Neuronal stem cell (in vitro differentiated cells): ENCODE measurements at regions not wholly inside any gene's neighbourhood (a gene's known extent, or its start where the extent isn't known, plus 50 kb on each side); places are given as distances from the start of the nearest gene placed in this dataset.

Experiments used
- DNase-seq: peaks from one replicate; pipeline ENCODE4 v3.0.0-alpha.2; 2013; ENCODE audit warnings: low spot score
- H2AFZ ChIP-seq: one replicate; pipeline ENCODE4 v1.6.1; 2013; ENCODE audit warnings: mild to moderate bottlenecking, low read length, inconsistent platforms
- H2AK5ac ChIP-seq: 2 replicates; pipeline ENCODE4 v1.6.1; 2013; ENCODE audit warnings: low read depth, mild to moderate bottlenecking, inconsistent platforms, low read length, moderate library complexity, mixed read lengths
- H2BK120ac ChIP-seq: 2 replicates; pipeline ENCODE4 v1.6.1; 2013; ENCODE audit warnings: low read depth, mild to moderate bottlenecking, inconsistent platforms, low read length, moderate library complexity, mixed read lengths
- H2BK12ac ChIP-seq: one replicate; pipeline ENCODE4 v1.6.1; 2013; ENCODE audit warnings: low read length, inconsistent platforms
- H2BK15ac ChIP-seq: 2 replicates; pipeline ENCODE4 v1.6.1; 2013; ENCODE audit warnings: mild to moderate bottlenecking, low read length, inconsistent platforms, mixed read lengths
- H2BK5ac ChIP-seq: one replicate; pipeline ENCODE4 v1.6.1; 2013; ENCODE audit warnings: inconsistent platforms, mild to moderate bottlenecking, low read length, moderate library complexity
- H3K14ac ChIP-seq: one replicate; pipeline ENCODE4 v1.6.1; 2013; ENCODE audit warnings: low read length, inconsistent platforms
- H3K18ac ChIP-seq: 2 replicates; pipeline ENCODE4 v1.6.1; 2013; ENCODE audit warnings: low read length, inconsistent platforms
- H3K23ac ChIP-seq: 2 replicates; pipeline ENCODE4 v1.6.1; 2013; ENCODE audit warnings: low read depth, mild to moderate bottlenecking, mixed read lengths, low read length, inconsistent platforms; ENCODE audit not compliant: poor library complexity
- H3K27ac ChIP-seq: replicated peaks from 3 replicates; pipeline ENCODE4 v1.5.1; 2013; ENCODE audit warnings: low read length, inconsistent platforms
- H3K27me3 ChIP-seq, 3 experiments: 2 replicates each; pipeline ENCODE4 v1.6.1; 2013; ENCODE audit warnings: low read length in 3 of 3, mild to moderate bottlenecking in 2 of 3, inconsistent platforms in 1 of 3, low read depth in 1 of 3, mixed read lengths in 1 of 3, moderate library complexity in 1 of 3; ENCODE audit not compliant: control insufficient read depth in 3 of 3, insufficient read depth in 3 of 3
- H3K36me3 ChIP-seq, 2 donors: replicated peaks in 1 of 2; 2 replicates each; pipeline ENCODE4 v1.6.1; 2013; ENCODE audit warnings: low read length in 2 of 2; ENCODE audit not compliant: control insufficient read depth in 2 of 2, insufficient read depth in 2 of 2
- H3K4ac ChIP-seq: 2 replicates; pipeline ENCODE4 v1.6.1; 2013; ENCODE audit warnings: inconsistent platforms, mild to moderate bottlenecking, low read length, moderate library complexity
- H3K4me1 ChIP-seq, 2 donors: 1 replicate in 1 of 2; 2 replicates in 1 of 2; pipeline ENCODE4 v1.6.1; 2013; ENCODE audit warnings: low read length in 2 of 2, low read depth in 1 of 2; ENCODE audit not compliant: control insufficient read depth in 2 of 2, insufficient read depth in 1 of 2
- H3K4me2 ChIP-seq: one replicate; pipeline ENCODE4 v1.6.1; 2013; ENCODE audit warnings: mild to moderate bottlenecking, low read length, inconsistent platforms; ENCODE audit not compliant: insufficient read depth, poor library complexity, severe bottlenecking
- H3K4me3 ChIP-seq, 2 donors: 2 replicates each; pipeline ENCODE4 v1.5.1; 2013; ENCODE audit warnings: low read length in 2 of 2, mild to moderate bottlenecking in 2 of 2, inconsistent platforms in 1 of 2, moderate library complexity in 1 of 2
- H3K79me1 ChIP-seq: one replicate; pipeline ENCODE4 v1.6.1; 2013; ENCODE audit warnings: low read depth, mild to moderate bottlenecking, inconsistent platforms, low read length, moderate library complexity
- H3K9ac ChIP-seq: one replicate; pipeline ENCODE4 v1.6.1; 2013; ENCODE audit warnings: mild to moderate bottlenecking, low read depth, low read length, inconsistent platforms; ENCODE audit not compliant: poor library complexity
- H3K9me3 ChIP-seq, 2 donors: replicated peaks in 1 of 2; 2 replicates each; pipeline versions ENCODE3 to v1.6.1; 2013; ENCODE audit warnings: low read length in 2 of 2, mild to moderate bottlenecking in 2 of 2, inconsistent platforms in 1 of 2, low read depth in 1 of 2, mixed read lengths in 1 of 2, moderate library complexity in 1 of 2; ENCODE audit not compliant: control insufficient read depth in 2 of 2, insufficient read depth in 1 of 2
- H4K8ac ChIP-seq: one replicate; pipeline ENCODE4 v1.6.1; 2013; ENCODE audit warnings: low read depth, mild to moderate bottlenecking, inconsistent platforms, low read length, moderate library complexity
- H4K91ac ChIP-seq: one replicate; pipeline ENCODE4 v1.6.1; 2013; ENCODE audit warnings: low read length, low read depth, mild to moderate bottlenecking, inconsistent platforms; ENCODE audit not compliant: poor library complexity
- WGBS, 2 donors: extraction: QIAGEN DNeasy Blood & Tissue Kit; methylation state at CpG; one replicate each; pipeline ENCODE4 v1.1.7; 2013; ENCODE audit warnings: missing lambda C conversion rate in 2 of 2, mixed read lengths in 1 of 2; ENCODE audit not compliant: insufficient read length in 2 of 2, insufficient replicate concordance in 1 of 2; ENCODE audit errors: extremely low coverage in 2 of 2; 5-methylcytosine and 5-hydroxymethylcytosine counted together

- Histone ChIP-seq H3K27ac (peak overlapping the region; percentile 66), H3K4me1 (peaks cover 14 to 27% of the 10 kb centered on the region in 2 donors), H2AK5ac (peak overlapping the region; percentile 9)
These were observed 74.7 kb upstream of the AKT3 start for GRCh38 chr1:243924588-243925349.

GRCh38 chr1:243924188-243924587 lies 74.1 kb upstream of the AKT3 start:
- H3K4me2 ChIP-seq, result no peak overlapping the region
- peak overlapping the region; percentile 55 for H2AFZ ChIP-seq
- H3K23ac ChIP-seq, result no peak overlapping the region
- no peak overlapping the region for H2AK5ac ChIP-seq
- peak overlapping the region; percentile 66 for H3K27ac ChIP-seq
- H3K4me1 ChIP-seq, result peaks cover 14 to 27% of the 10 kb centered on the region in 2 donors
- H4K91ac ChIP-seq, result no peak overlapping the region
- no peak overlapping the region for H4K8ac ChIP-seq
- H3K14ac ChIP-seq, result no peak overlapping the region
- H3K4me3 ChIP-seq, result no peak overlapping the region
- H2BK5ac ChIP-seq, result no peak overlapping the region
- H3K79me1 ChIP-seq, result no peaks in the 10 kb centered on the region
- WGBS, 2 donors, result no CpG with 5 or more reads among the region's 3 CpGs
- H3K4ac ChIP-seq, result no peak overlapping the region
- no peak overlapping the region for H2BK12ac ChIP-seq
- peak overlapping the region; percentile 33 for H2BK15ac ChIP-seq
- H3K18ac ChIP-seq, result peak overlapping the region; percentile 78
- no peaks in the 10 kb centered on the region for H3K9me3 ChIP-seq
- no peak overlapping the region for H3K9ac ChIP-seq
- H3K27me3 ChIP-seq, result no peaks in the 10 kb centered on the region
- H3K36me3 ChIP-seq, result no peaks in the 10 kb centered on the region
- peak overlapping the region; percentile 4 for H2BK120ac ChIP-seq
- no peak for DNase-seq

More at GRCh38 chr1:243924588-243925349, 74.7 kb upstream of the AKT3 start:
- H3K36me3 ChIP-seq, result no peaks in the 10 kb centered on the region
- H4K8ac ChIP-seq, result no peak overlapping the region
- H2BK120ac ChIP-seq, result peak overlapping the region; percentile 4
- no peak overlapping the region for H3K4me2 ChIP-seq
- no peaks in the 10 kb centered on the region for H3K27me3 ChIP-seq
- peak overlapping the region; percentile 55 for H2AFZ ChIP-seq
- no peak overlapping the region for H4K91ac ChIP-seq
- no peaks in the 10 kb centered on the region for H3K9me3 ChIP-seq
- no peak overlapping the region for H3K23ac ChIP-seq
- H2BK5ac ChIP-seq, result no peak overlapping the region
- H2BK12ac ChIP-seq, result no peak overlapping the region
- H3K4me3 ChIP-seq, result no peak overlapping the region
- no peak overlapping the region for H3K9ac ChIP-seq
- H3K14ac ChIP-seq, result no peak overlapping the region
- no peaks in the 10 kb centered on the region for H3K79me1 ChIP-seq
- no peak overlapping the region for H3K4ac ChIP-seq
- H2BK15ac ChIP-seq, result peak overlapping the region; percentile 82
- peak overlapping the region; percentile 81 for H3K18ac ChIP-seq
- no CpG with 5 or more reads among the region's 11 CpGs for WGBS, 2 donors
- no peak for DNase-seq

GRCh38 chr1:243923292-243924171 lies 73.5 kb upstream of the AKT3 start:
- no peak overlapping the region for H2BK120ac ChIP-seq
- peak overlapping the region; percentile 89 for H3K18ac ChIP-seq
- no peak overlapping the region for H2BK5ac ChIP-seq
- H4K8ac ChIP-seq, result no peak overlapping the region
- no peaks in the 10 kb centered on the region for H3K79me1 ChIP-seq
- no peak overlapping the region for H4K91ac ChIP-seq
- no peak overlapping the region for H3K4me2 ChIP-seq
- no peaks in the 10 kb centered on the region for H3K27me3 ChIP-seq
- no peaks in the 10 kb centered on the region for H3K9me3 ChIP-seq
- no peak for DNase-seq
- H3K23ac ChIP-seq, result no peak overlapping the region
- no peak overlapping the region for H3K4ac ChIP-seq
- no peak overlapping the region for H2BK15ac ChIP-seq
- no peak overlapping the region for H3K27ac ChIP-seq
- peak overlapping the region; percentile 79 for H2AK5ac ChIP-seq
- no peak overlapping the region for H3K14ac ChIP-seq
- H3K36me3 ChIP-seq, result no peaks in the 10 kb centered on the region
- peaks cover 14 to 29% of the 10 kb centered on the region in 2 donors for H3K4me1 ChIP-seq
- no CpG with 5 or more reads among the region's 13 CpGs for WGBS, 2 donors
- no peak overlapping the region for H2BK12ac ChIP-seq
- no peak overlapping the region for H3K4me3 ChIP-seq
- no peak overlapping the region for H2AFZ ChIP-seq
- no peak overlapping the region for H3K9ac ChIP-seq

GRCh38 chr1:243921111-243921510 lies 71.1 kb upstream of the AKT3 start:
- WGBS, 2 donors, result no CpG with 5 or more reads among the region's 1 CpG
- H3K27ac ChIP-seq, result no peak overlapping the region
- peaks cover 0 to 15% (median 0%) of the 10 kb centered on the region in 3 experiments for H3K27me3 ChIP-seq

More at GRCh38 chr1:243921111-243921510, 71.1 kb upstream of the AKT3 start:
- Histone ChIP-seq H3K4me1 (peaks cover 7 to 35% of the 10 kb centered on the region in 2 donors), H2AFZ (no peak overlapping the region), H2AK5ac (no peak overlapping the region), H4K91ac (no peak overlapping the region), H3K4me3 (no peak overlapping the region), H3K4ac (no peak overlapping the region), H3K9ac (no peak overlapping the region), H2BK15ac (no peak overlapping the region), H3K18ac (no peak overlapping the region), H3K79me1 (no peaks in the 10 kb centered on the region), H4K8ac (no peak overlapping the region), H3K23ac (no peak overlapping the region), H3K36me3 (no peaks in the 10 kb centered on the region), H3K4me2 (no peak overlapping the region), H2BK120ac (no peak overlapping the region), H3K14ac (no peak overlapping the region), H3K9me3 (no peaks in the 10 kb centered on the region), H2BK12ac (no peak overlapping the region), H2BK5ac (no peak overlapping the region)
- DNase-seq, result no peak
